A172 (cell line): ENCODE measurements at regions not wholly inside any gene's neighbourhood (a gene's known extent, or its start where the extent isn't known, plus 50 kb on each side); places are given as distances from the start of the nearest gene placed in this dataset.

ENCODE experiments used
- DNase-seq: peaks from one replicate; pipeline ENCODE4 v3.0.0-alpha.2; 2015; ENCODE audit warnings: low spot score

DNA sequence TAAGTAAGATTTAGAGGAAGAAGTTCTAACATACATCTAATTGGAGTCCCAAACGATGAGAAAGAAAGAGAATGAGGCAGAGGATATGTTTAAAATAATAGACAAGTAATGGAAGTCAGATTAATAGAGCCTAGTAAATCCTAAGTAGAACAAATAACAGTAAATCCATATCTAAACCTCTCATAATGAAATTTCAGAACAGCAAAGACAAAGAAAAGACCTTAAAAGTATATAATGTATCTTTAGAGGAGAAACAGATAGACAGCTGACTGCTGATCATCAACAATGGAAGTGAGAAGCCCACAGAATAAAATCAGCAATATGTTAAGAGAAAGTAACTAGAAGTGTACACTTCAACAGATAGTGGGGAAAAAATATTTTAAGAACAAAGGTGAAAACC is 536.2 kb upstream of the ZFHX3 start:
- DNase-seq, result no peak

GRCh38 chr16:73572135-73572828 is 524.4 kb upstream of the ZFHX3 start:
- peak; percentile 6 for DNase-seq

GRCh38 chr16:73569266-73569980 is 521.5 kb upstream of the ZFHX3 start:
- no peak for DNase-seq

DNA sequence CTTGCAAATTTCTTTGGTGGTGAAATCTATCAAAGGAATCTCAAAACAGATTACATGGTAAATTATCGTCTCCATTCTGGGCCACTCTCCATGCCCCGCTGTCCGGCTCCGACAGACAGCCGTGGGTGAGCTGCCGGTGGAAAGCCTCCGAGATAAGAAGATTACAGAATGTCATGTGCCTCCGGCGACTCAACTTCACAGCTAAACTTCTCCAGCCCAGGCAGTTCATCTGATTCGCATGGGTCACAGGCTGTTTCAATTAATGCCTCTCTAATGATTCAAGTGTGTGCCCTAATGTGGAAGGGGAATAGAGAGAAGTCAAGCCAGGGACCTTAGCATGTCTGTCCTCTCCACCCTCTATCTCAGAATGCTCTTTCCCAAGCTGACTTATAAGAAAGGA is 520.8 kb upstream of the ZFHX3 start:
- DNase-seq, result no peak

GRCh38 chr16:73565925-73566324 is 518.0 kb upstream of the ZFHX3 start:
- no peak for DNase-seq

DNA sequence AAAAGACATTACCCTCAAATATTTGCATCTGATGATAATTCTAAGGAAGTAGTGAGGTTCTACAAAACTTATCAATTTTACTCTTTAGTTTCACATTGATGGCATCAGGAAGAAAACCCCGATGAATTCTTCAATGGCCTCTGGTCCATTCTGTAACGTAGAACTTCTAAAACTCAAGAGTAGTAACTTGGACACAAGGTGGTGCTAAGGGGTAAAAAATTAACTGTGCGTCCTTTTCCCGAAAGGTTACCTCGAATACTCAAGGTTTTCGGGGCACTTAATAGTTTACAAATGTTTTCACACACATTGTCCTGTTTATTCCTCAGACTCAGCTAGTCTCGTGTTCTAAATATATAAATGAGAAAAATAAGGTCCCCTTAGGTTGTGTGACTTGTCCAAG is 517.3 kb upstream of the ZFHX3 start:
- peak; percentile 15 for DNase-seq

DNA sequence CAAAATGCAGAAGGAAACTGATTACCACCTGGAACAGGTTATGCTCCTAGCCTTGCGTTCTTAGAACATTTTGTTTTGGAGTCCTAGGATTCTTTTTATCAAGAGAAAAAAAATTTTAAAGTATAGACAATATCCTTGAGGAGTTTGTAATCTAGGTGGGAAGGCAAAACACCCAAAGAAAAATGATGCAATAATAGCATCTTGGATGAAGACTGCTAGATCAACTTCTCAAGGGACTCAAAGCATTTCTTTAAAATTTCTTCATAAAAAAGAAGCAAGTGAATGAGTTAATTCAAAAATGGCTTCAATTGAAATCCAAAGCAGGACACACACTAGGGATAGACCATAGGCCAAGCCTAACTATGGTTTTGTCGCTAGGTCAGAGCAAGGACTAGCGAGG is 515.8 kb upstream of the ZFHX3 start:
- no peak for DNase-seq

GRCh38 chr16:73560497-73560896 is 512.6 kb upstream of the ZFHX3 start:
- no peak for DNase-seq

DNA sequence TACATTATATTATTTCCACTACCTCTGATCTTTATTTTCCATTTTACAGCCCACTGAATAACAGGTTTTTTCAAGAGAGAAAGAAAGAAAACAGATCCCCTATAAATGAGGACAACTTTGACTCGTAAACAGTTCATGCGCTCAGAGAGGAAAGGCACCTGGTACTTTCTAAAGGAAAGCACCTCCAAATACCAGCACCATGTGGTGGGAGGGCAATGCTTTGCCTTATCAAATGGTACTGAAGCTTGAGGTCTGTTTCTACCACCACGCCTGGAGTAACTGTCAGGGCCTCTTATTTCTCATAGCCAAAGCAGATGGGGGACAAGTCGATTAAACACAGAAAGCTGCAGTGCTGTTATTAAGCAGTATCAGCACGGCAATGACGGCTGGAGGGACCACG is 510.3 kb upstream of the ZFHX3 start:
- DNase-seq, result no peak

DNA sequence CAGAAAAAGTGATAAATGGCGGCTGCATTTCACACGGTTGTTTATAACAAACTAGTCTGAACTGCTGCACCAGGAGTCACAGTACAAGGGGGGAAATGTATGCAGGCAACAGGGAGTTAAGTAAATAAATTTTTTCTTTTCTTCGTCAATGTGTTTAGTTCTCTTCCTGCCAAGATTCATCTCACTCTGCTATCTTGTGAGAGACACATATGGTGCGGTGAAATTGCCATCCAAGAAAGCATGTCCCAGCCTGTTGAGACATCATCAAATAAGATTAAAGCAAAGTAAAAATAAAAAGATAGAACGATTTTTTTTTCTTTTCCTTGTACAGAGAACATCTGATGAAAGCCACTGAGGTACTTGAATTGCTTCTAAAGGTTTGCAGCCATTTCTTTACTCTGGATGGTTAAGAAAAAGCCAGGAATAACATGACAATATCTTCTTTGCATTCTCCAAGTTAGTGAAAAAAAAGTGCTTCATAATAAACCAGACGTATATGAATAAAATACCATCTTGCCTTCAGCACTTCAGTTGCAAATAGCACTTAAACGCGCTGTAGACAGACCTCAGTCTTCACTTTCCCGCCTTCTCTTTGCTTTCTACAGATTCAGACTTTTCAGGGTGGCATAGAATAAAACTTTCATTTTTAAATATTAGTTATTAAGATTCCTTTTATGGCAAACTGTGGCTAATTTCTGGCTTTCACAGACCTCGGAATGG is 506.2 kb upstream of the ZFHX3 start:
- no peak for DNase-seq

DNA sequence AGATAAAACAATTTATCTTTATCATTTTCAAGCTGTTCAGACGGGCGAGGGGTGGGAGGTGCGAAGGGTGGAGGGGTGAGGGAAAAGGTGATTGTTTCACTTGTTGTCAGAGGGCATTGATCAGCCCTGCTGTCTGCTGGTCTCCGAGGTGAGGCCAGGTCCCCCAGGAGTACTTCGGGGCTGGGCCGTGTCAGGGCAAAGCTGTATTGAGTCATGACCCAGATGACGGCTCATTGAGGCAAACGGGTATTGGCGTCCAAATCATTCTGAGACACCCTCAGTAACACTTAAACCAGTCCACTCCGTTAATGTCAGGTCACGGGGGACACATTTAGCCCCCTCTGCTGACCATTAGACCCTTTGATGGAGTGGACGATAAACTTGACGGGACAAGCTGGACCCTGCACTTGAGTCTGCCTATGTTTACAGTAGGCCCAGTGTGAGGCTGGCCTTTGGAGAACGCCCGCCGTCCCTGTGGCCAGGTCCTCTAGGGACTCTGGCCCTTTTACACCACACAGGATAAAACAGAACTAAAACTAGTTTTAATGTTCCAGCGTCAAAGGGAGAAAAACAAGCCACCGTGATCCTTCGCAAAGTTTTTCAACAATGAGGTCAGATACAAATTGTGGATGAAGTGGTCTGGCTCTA is 502.2 kb upstream of the ZFHX3 start:
- DNase-seq, result no peak

GRCh38 chr16:73547552-73548403 is 499.9 kb upstream of the ZFHX3 start:
- no peak for DNase-seq

DNA sequence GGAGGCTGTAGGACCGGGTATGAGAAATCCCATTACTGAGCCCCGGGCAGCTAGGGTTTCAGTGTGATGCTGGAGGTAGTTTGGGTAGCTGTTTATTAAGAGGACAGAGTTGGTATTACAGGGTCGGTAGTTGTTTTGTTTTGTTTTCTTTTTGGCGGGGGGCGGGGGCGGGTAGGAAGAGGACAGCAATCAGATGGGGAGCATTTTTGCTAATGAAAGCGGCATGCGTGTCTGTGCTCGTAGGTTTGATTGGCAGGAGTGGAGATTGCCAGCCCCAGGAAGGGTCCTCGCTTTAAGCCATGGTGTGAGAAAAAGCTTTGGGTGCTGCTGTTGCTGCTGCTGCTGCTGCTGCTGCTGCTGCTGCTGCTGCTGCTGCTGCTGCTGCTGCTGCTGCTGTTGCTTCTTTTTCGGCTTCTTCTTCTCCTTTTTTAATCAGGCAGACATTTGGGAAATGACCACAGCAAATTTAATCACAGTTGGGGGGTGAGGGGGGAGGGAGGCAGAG is 498.5 kb upstream of the ZFHX3 start:
- DNase-seq, result no peak

DNA sequence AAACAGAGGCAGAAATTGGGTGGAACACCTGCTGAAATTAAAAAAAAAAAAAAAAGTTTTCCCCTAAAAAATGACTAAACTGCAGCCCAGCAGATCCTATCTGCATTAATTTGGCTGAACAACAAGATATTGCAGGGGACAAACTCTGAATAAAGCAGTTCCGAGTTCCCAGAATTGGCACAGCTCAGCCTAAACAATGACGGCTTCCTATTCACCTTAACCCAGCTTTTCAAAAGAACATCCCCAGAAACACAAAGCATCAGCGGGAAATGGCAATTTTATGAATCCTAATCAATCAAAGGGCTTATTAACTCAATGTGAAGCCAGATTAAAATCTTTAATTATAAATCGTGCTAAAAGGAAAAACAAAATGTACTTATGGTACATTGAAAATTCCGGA is 497.8 kb upstream of the ZFHX3 start:
- DNase-seq, result no peak

- no peak for DNase-seq
These were observed 497.4 kb upstream of the ZFHX3 start for GRCh38 chr16:73545290-73545689.

DNA sequence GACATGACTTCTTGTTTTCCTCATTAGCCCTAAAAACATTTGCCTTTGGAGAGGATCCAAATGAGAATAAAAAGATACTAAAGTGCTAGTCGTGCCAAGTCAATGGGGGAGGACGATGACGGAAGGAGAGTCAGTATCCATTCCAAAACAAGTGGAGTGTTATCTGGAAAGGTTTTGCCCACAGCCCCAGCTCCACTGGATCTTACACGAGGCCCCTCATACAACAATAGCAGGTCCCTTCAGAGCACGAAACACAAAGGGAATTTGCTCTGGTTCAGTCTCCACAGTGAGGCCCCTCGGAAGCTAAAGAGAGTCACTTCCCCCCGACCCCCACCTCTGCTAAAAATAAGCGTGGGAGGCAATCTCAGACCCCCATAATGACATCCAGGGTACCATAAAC is 496.9 kb upstream of the ZFHX3 start:
- DNase-seq, result no peak

GRCh38 chr16:73543970-73544599 is 496.2 kb upstream of the ZFHX3 start:
- no peak for DNase-seq

DNA sequence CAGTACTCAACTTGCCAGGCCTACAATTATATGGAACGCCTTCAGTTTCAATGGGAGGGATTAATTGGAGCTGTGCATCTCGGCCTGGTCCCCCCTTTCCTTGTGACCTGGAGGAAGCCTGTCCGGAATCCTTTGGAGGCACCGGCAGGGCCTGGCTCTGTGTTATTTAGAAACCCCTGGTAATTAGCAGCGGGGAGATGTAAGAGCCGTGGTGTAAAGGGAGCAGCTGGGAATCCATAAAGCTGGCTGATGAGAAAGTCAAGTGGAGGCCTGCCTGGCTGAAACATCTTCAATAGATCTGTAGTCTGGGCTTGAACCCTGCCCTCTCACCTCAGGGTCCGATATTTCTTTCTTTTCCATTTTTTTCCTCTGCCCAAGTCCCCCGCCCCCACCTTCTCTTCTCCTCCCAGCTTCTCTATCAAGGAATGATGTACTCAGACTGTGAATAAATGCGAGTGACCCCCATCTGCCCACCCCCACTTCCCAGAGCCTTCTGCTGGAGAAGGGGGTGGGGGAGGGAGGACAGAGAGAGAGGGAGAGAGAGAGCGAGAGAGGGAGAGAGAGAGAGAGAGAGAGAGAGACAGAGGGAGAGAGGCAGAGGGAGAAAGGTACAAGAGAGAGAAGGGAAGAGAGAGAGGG is 495.5 kb upstream of the ZFHX3 start:
- no peak for DNase-seq

DNA sequence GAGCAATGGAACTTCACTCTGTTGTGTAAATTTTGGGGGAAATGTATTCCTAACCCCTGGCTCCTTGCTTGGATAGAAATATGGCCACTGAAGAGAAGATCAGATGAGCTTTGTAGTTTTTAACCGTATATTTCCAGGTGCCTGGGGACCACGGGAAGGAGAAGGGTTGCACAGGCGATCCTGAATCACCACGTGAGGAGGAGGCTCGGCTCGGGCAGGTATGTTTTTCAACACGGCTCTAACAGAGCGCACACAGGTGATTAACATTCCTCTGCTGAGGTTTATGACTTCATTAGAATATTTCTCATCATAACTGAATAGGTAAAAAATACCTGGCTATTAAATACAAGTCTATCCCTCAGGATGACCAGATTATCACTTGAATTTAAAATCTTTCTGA is 495.0 kb upstream of the ZFHX3 start:
- no peak for DNase-seq

- DNase-seq, result no peak
These were observed 490.0 kb upstream of the ZFHX3 start for GRCh38 chr16:73537921-73538320.
